HepG2 (cell line): ENCODE measurements at regions not wholly inside any gene's neighbourhood (a gene's known extent, or its start where the extent isn't known, plus 50 kb on each side); places are given as distances from the start of the nearest gene placed in this dataset.

ENCODE experiments used
- ATAC-seq: fragments of 200-7000 bp; cut with Tn5 transposase; 3 replicates; pipeline ENCODE4 v1.9.1; 2020; ENCODE audit warnings: mild to moderate bottlenecking, moderate library complexity
- BruUV-seq: library from RNA; stranded (reverse); fragments of 400-500 nt; replicated peaks from 2 replicates; lab custom pipeline; 2021; lab: Mats Ljungman, UMichigan
- CTCF ChIA-PET: fragments of 300-600 bp; formaldehyde crosslinking; extraction: SDS; loops from one replicate; lab custom pipeline; 2021; ENCODE audit warnings: low total read pairs, inconsistent platforms, low intra/inter-chr PET ratio; lab: Yijun Ruan, JAX
- POLR2A ChIA-PET: fragments of 350-600 bp; sonication (Branson Sonifier 250); formaldehyde crosslinking; loops from one replicate; lab custom pipeline; 2020; ENCODE audit warnings: antibody characterized with exemption, inconsistent platforms; lab: Yijun Ruan, JAX
- DNase-seq: peaks from one replicate; pipeline ENCODE4 v3.0.0-alpha.2; 2015; ENCODE audit warnings: low spot score
- FAIRE-seq: peaks from 3 replicates; lab custom pipeline; 2011; peaks lifted over from hg19 to GRCh38; lab: Jason Lieb, UNC
- H2AFZ ChIP-seq: one replicate; pipeline ENCODE4 v1.6.1; 2011; ENCODE audit warnings: low read length, inconsistent platforms
- H3K27ac ChIP-seq: fragments of 300-600 bp; 3 replicates; pipeline ENCODE4 v1.8.0; 2011; ENCODE audit warnings: mixed run types, mild to moderate bottlenecking, mixed read lengths, low read length, inconsistent platforms; ENCODE audit not compliant: insufficient read depth; ENCODE audit errors: extremely low read length
- H3K27me3 ChIP-seq, 2 experiments: fragments of 200-600 bp in 1 of 2; 2 replicates in 1 of 2; 3 replicates in 1 of 2; pipeline versions ENCODE4 v1.6.0 to v1.8.0; 2011; ENCODE audit warnings: low read length in 2 of 2, mild to moderate bottlenecking in 2 of 2, moderate library complexity in 2 of 2, inconsistent platforms in 1 of 2; ENCODE audit not compliant: insufficient read depth in 2 of 2, control insufficient read depth in 1 of 2
- H3K36me3 ChIP-seq, 2 experiments: fragments of 200-600 bp in 1 of 2; replicated peaks in 1 of 2; 2 replicates in 1 of 2; 3 replicates in 1 of 2; pipeline versions ENCODE4 v1.5.1 to v1.8.0; 2011; ENCODE audit warnings: low read length in 2 of 2, inconsistent platforms in 1 of 2; ENCODE audit not compliant: insufficient read depth in 2 of 2, control insufficient read depth in 1 of 2
- H3K4me1 ChIP-seq: 2 replicates; pipeline ENCODE4 v1.5.1; 2012; ENCODE audit warnings: low read length, inconsistent platforms; ENCODE audit not compliant: insufficient read depth
- H3K4me2 ChIP-seq: 2 replicates; pipeline ENCODE4 v1.6.0; 2011; ENCODE audit warnings: low read depth, low read length, inconsistent platforms
- H3K4me3 ChIP-seq, 3 experiments: fragments of 200-600 bp in 1 of 3; sonication (generic), shearing (Covaris generic) in 1 of 3; replicated peaks in 1 of 3; 2 replicates each; pipeline ENCODE4 v1.5.1; 2011 to 2016; ENCODE audit warnings: low read length in 3 of 3, inconsistent platforms in 2 of 3, low read depth in 2 of 3, mild to moderate bottlenecking in 2 of 3, control low read depth in 1 of 3, mixed read lengths in 1 of 3; ENCODE audit not compliant: insufficient read depth in 1 of 3
- H3K79me2 ChIP-seq: one replicate; pipeline ENCODE4 v1.6.1; 2011; ENCODE audit warnings: low read length, inconsistent platforms; ENCODE audit not compliant: insufficient read depth
- H3K9ac ChIP-seq: 2 replicates; pipeline ENCODE4 v1.6.0; 2011; ENCODE audit warnings: mild to moderate bottlenecking, low read depth, low read length, inconsistent platforms; ENCODE audit not compliant: insufficient read depth
- H3K9me3 ChIP-seq: 2 replicates; pipeline ENCODE4 v1.5.1; 2012; ENCODE audit warnings: mild to moderate bottlenecking, low read length
- H4K20me1 ChIP-seq: 2 replicates; pipeline ENCODE4 v1.6.0; 2011; ENCODE audit warnings: inconsistent platforms, mild to moderate bottlenecking, low read length, moderate library complexity; ENCODE audit not compliant: insufficient read depth
- CHD4 ChIP-seq: fragments of 200-600 bp; sonication (generic); IDR thresholded peaks from 2 replicates; pipeline ENCODE4 v1.7.0; 2017; ENCODE audit warnings: mild to moderate bottlenecking, low read length, borderline replicate concordance
- CREM ChIP-seq, 2 experiments: sonication (generic) in 1 of 2; formaldehyde crosslinking in 1 of 2; IDR thresholded peaks; 2 replicates each; pipeline versions ENCODE4 v1.4.0 to v1.6.1; 2016 to 2020; ENCODE audit warnings: antibody characterized with exemption in 1 of 2, mild to moderate bottlenecking in 1 of 2, missing genetic modification reagents in 1 of 2
- GZF1 ChIP-seq: sonication (generic); formaldehyde crosslinking; IDR thresholded peaks from 2 replicates; pipeline ENCODE4 v1.5.1; 2020; ENCODE audit warnings: mild to moderate bottlenecking, missing genetic modification reagents
- HNRNPK ChIP-seq: fragments of 200-400 bp; formaldehyde crosslinking; IDR thresholded peaks from 2 replicates; pipeline ENCODE4 v1.6.1; 2018; ENCODE audit warnings: low read length, low read depth, moderate library complexity, mild to moderate bottlenecking; ENCODE audit not compliant: poor library complexity, severe bottlenecking
- MTF1 ChIP-seq: sonication (generic); formaldehyde crosslinking; IDR thresholded peaks from 2 replicates; pipeline ENCODE4 v1.5.0; 2020; ENCODE audit warnings: missing genetic modification reagents
- NCOA2 ChIP-seq: sonication (generic); formaldehyde crosslinking; IDR thresholded peaks from 2 replicates; pipeline ENCODE4 v1.8.0; 2022; ENCODE audit warnings: inconsistent platforms
- NRL ChIP-seq: sonication (generic); formaldehyde crosslinking; IDR thresholded peaks from 2 replicates; pipeline ENCODE4 v1.5.0; 2020; ENCODE audit warnings: missing genetic modification reagents, mild to moderate bottlenecking, moderate library complexity, borderline replicate concordance
- PCBP1 ChIP-seq: fragments of 200-400 bp; formaldehyde crosslinking; IDR thresholded peaks from 2 replicates; pipeline ENCODE4 v1.6.1; 2017; ENCODE audit warnings: mild to moderate bottlenecking, low read depth, low read length, borderline replicate concordance
- POLR2AphosphoS2 ChIP-seq: IDR thresholded peaks from 2 replicates; pipeline ENCODE4 v1.6.1; 2011; ENCODE audit warnings: low read depth, low read length, improper control_type of control experiment
- PREB ChIP-seq: sonication (generic); formaldehyde crosslinking; IDR thresholded peaks from 2 replicates; pipeline ENCODE4 v1.4.0; 2020; ENCODE audit warnings: missing genetic modification reagents
- ZKSCAN5 ChIP-seq: sonication (generic); formaldehyde crosslinking; IDR thresholded peaks from 2 replicates; pipeline ENCODE4 v1.5.1; 2020; ENCODE audit warnings: mild to moderate bottlenecking, missing genetic modification reagents
- ZSCAN30 ChIP-seq: sonication (generic); formaldehyde crosslinking; IDR thresholded peaks from 2 replicates; pipeline ENCODE4 v1.5.0; 2020; ENCODE audit warnings: mild to moderate bottlenecking, missing genetic modification reagents
- WGBS: methylation state at CpG from one replicate; pipeline ENCODE4 v1.1.6; 2017; ENCODE audit warnings: low lambda C conversion rate; 5-methylcytosine and 5-hydroxymethylcytosine counted together
- in situ Hi-C: cut with HindIII; loops from 2 replicates; pipeline ENCODE4 v1.10.0; 2017; ENCODE audit warnings: low pct_unique_long_range_greater_than_20kb; ENCODE audit not compliant: extremely low pct_ligation_motif_present
- intact Hi-C: fragments of 100-400 bp; cut with micrococcal nuclease; formaldehyde crosslinking; loops from one replicate; pipeline ENCODE4 v1.10.0; 2022; ENCODE audit not compliant: unreplicated experiment

- ChIA-PET POLR2A (no interaction called here), CTCF (no interaction called here)
- TF ChIP-seq HNRNPK = peak; percentile 95
- no peak for TF ChIP-seq NCOA2 (CRISPR knock-in tag)
- peak; percentile 76; the same call in 1 of the 2 replicates for TF ChIP-seq PCBP1
- no peak for TF ChIP-seq PREB (CRISPR knock-in tag)
- Histone ChIP-seq H3K36me3 (no peaks in the 10 kb centered on the region), H3K9ac (no peak overlapping the region), H2AFZ (no peak overlapping the region), H3K4me1 (no peaks in the 10 kb centered on the region), H3K4me3 (no peak overlapping the region), H3K27ac (no peak overlapping the region), H3K27me3 (no peaks in the 10 kb centered on the region), H4K20me1 (no peaks in the 10 kb centered on the region), H3K9me3 (no peaks in the 10 kb centered on the region), H3K79me2 (no peaks in the 10 kb centered on the region), H3K4me2 (no peak overlapping the region)
- ATAC-seq (no peak), FAIRE-seq (no peak), DNase-seq (no peak)
- in situ Hi-C loops (no loop called here), intact Hi-C loops (no loop called here)
- WGBS = 59% methylated on average over 2 of the region's 2 CpGs
- BruUV-seq = no TSS peak
Measured at GRCh38 chr5:67720162-67720772, 495.3 kb upstream of the PIK3R1 start.

GRCh38 chr5:67702008-67702407, 505.4 kb upstream of the CD180 start:
- POLR2A ChIA-PET = no interaction called here
- Histone ChIP-seq H3K27me3 (no peaks in the 10 kb centered on the region; a peak in 1 of 5 replicates), H3K79me2 (no peaks in the 10 kb centered on the region)
- no peak for DNase-seq
- no TSS peak for BruUV-seq
- no peak for TF ChIP-seq MTF1 (CRISPR knock-in tag)
- TF ChIP-seq CREM (IDR thresholded peaks at IDR 0.05) = no peak
- TF ChIP-seq CREM (CRISPR knock-in tag; IDR thresholded peaks at IDR 0.05) = no peak
- TF ChIP-seq POLR2AphosphoS2 = no peak
- TF ChIP-seq NRL (CRISPR knock-in tag) = no peak
- no peak for TF ChIP-seq ZKSCAN5 (CRISPR knock-in tag)
- no peak for TF ChIP-seq CHD4
- no peak for TF ChIP-seq GZF1 (CRISPR knock-in tag)
- TF ChIP-seq ZSCAN30 (CRISPR knock-in tag) = no peak
- TF ChIP-seq, all 625 proteins: peak for 0
- H3K9ac ChIP-seq = no peak overlapping the region
- no peaks in the 10 kb centered on the region for H4K20me1 ChIP-seq
- H3K4me2 ChIP-seq = no peak overlapping the region
- ATAC-seq = no peak
- FAIRE-seq = no peak
- H3K9me3 ChIP-seq = no peaks in the 10 kb centered on the region; the same call in 1 of the 2 replicates
- CTCF ChIA-PET = no interaction called here
- in situ Hi-C loops (no loop called here), intact Hi-C loops (no loop called here)
- no peak overlapping the region for H2AFZ ChIP-seq
- H3K27ac ChIP-seq = no peak overlapping the region
- H3K4me1 ChIP-seq = no peaks in the 10 kb centered on the region
- H3K36me3 ChIP-seq = no peaks in the 10 kb centered on the region
- H3K4me3 ChIP-seq = no peak overlapping the region
